ENCODE measurements at regions not wholly inside any gene's neighbourhood (a gene's known extent, or its start where the extent isn't known, plus 50 kb on each side); places are given as distances from the start of the nearest gene placed in this dataset.

DNA sequence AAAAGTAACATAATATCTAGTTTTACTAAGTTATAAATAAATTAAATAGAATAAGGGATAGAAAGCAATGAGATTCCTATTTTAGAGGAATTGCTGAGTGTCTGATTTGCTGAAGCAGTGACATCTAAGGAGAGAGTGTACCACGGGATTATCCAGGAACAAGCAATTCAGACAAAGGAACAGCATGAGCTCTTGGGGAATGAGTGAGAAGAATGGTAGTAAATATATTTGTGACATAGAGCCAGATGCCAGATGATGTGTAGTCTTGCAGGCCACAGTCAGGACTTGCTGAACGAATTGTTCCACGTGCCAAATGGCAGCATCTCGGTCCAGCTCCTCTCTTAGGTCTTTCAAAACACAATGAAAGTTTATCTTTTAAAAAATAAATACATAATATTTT, 339.2 kb downstream of the TENT5A start:
- Histone ChIP-seq H3K4me2 (ENCODE audit: low read length) (no peak overlapping the region), H3K9me3 (ENCODE audit: low read length) (0 out of 2 replicates have a peak, but pooled peaks cover 1% of the 10 kb centered on the region), H4K20me1 (ENCODE audit: insufficient read depth, low read length) (no peaks in the 10 kb centered on the region), H2AFZ (ENCODE audit: low read length) (no peak overlapping the region), H3K27ac (ENCODE audit: low read depth, low read length, poor library complexity, severe bottlenecking) (no peak overlapping the region), H3K36me3 (ENCODE audit: insufficient read depth, low read length) (no peaks in the 10 kb centered on the region), H3K4me1 (ENCODE audit: insufficient read depth, low read length, poor library complexity, severe bottlenecking) (no peaks in the 10 kb centered on the region), H3K79me2 (ENCODE audit: insufficient read depth, low read depth, low read length) (no peaks in the 10 kb centered on the region), H3K9me2 (ENCODE audit: insufficient read depth, low read length) (no peaks in the 10 kb centered on the region), H3K4me3 (ENCODE audit: low read depth, low read length, poor library complexity, severe bottlenecking) (no peak overlapping the region)
- POLR2A ChIA-PET: no interaction called here
- CTCF ChIA-PET (ENCODE audit: unreplicated experiment): no interaction called here
- intact Hi-C loops (cut with micrococcal nuclease; ENCODE audit: unreplicated experiment): no loop called here
- TF ChIP-seq EZH2phosphoT487 (IDR thresholded peaks at IDR 0.05; ENCODE audit: borderline replicate concordance, low read depth, low read length) (no peak), CTCF (conservative IDR thresholded peaks at IDR 0.05; ENCODE audit: low read length) (no peak)
- no peak for DNase-seq (ENCODE audit: low spot score)
- no TSS peak for BruUV-seq (replicated peaks)

DNA sequence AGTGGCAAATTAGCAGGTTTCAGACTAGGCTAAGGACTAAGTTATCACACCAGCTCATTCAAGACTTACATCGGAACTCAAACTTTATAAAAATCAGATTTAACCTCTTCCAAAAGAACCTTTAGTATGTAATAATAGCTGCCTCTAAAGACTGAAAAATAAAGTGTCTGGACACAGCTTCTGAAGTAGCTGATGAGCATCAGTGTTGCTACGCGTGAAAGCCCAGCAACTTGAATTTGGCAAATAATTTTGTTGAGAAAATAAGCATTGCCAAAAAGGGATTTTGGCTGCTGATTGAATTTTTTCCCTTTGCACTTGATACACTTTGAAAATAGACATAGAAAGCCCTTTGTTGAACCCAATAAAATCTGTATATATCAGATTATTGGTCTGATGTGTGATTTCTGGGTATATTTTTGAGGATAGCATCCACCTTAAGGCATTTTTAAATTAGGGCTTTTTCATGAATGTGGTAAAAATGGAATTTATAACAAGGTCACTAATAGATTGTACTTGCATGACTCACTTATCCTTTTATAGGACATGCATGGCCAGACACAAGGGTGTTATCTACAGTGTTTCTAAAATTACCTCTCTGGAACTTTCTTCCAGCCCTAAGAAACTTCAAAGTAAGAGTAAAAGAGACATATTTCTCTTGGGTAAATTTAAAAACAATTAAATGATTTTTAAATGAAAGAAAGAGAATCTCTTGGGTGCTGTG, 350.4 kb downstream of the TENT5A start:
- ChIA-PET POLR2A (no interaction called here), CTCF (ENCODE audit: unreplicated experiment) (no interaction called here)
- Histone ChIP-seq H3K36me3 (ENCODE audit: insufficient read depth, low read length) (no peaks in the 10 kb centered on the region), H3K4me2 (ENCODE audit: low read length) (no peak overlapping the region), H3K79me2 (ENCODE audit: insufficient read depth, low read depth, low read length) (no peaks in the 10 kb centered on the region), H4K20me1 (ENCODE audit: insufficient read depth, low read length) (no peaks in the 10 kb centered on the region), H2AFZ (ENCODE audit: low read length) (no peak overlapping the region), H3K4me3 (ENCODE audit: low read depth, low read length, poor library complexity, severe bottlenecking) (no peak overlapping the region), H3K9me3 (ENCODE audit: low read length) (no peaks in the 10 kb centered on the region), H3K9me2 (ENCODE audit: insufficient read depth, low read length) (no peaks in the 10 kb centered on the region), H3K27ac (ENCODE audit: low read depth, low read length, poor library complexity, severe bottlenecking) (no peak overlapping the region), H3K4me1 (ENCODE audit: insufficient read depth, low read length, poor library complexity, severe bottlenecking) (no peaks in the 10 kb centered on the region)
- TF ChIP-seq CTCF (conservative IDR thresholded peaks at IDR 0.05; ENCODE audit: low read length): no peak
- no peak for TF ChIP-seq EZH2phosphoT487 (IDR thresholded peaks at IDR 0.05; ENCODE audit: borderline replicate concordance, low read depth, low read length)
- intact Hi-C loops (cut with micrococcal nuclease; ENCODE audit: unreplicated experiment): no loop called here
- no peak for DNase-seq (ENCODE audit: low spot score)
- BruUV-seq (replicated peaks): no TSS peak

DNA sequence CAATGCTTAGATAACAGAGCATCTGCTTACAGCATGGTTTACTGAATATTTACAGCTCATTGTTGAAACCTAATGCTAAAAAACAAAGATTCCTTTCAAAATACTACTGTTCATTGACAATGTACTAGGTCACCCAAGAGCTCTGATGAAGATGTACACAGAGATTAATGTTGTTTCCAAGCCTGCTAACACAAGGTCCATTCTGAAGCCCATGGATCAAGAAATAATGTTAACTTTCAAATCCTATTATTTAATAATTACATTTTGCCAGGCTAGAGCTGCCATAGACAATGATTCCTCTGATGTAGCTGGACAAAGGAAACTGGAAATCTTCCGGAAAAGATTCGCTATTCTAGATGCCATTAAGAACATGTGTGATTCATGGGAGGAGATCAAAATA, 355.6 kb downstream of the TENT5A start:
- no peaks in the 10 kb centered on the region for H3K9me2 ChIP-seq (ENCODE audit: insufficient read depth, low read length)
- no peaks in the 10 kb centered on the region for H3K9me3 ChIP-seq (ENCODE audit: low read length)
- DNase-seq (ENCODE audit: low spot score): no peak
- BruUV-seq (replicated peaks): no TSS peak
- POLR2A ChIA-PET: no interaction called here
- CTCF ChIA-PET (ENCODE audit: unreplicated experiment): no interaction called here
- H3K4me2 ChIP-seq (ENCODE audit: low read length): no peak overlapping the region
- H3K4me1 ChIP-seq (ENCODE audit: insufficient read depth, low read length, poor library complexity, severe bottlenecking): no peaks in the 10 kb centered on the region
- no peaks in the 10 kb centered on the region for H4K20me1 ChIP-seq (ENCODE audit: insufficient read depth, low read length)
- no peaks in the 10 kb centered on the region for H3K79me2 ChIP-seq (ENCODE audit: insufficient read depth, low read depth, low read length)
- intact Hi-C loops (cut with micrococcal nuclease; ENCODE audit: unreplicated experiment): no loop called here
- TF ChIP-seq EZH2phosphoT487 (IDR thresholded peaks at IDR 0.05; ENCODE audit: borderline replicate concordance, low read depth, low read length) (no peak), CTCF (conservative IDR thresholded peaks at IDR 0.05; ENCODE audit: low read length) (no peak)
- no peaks in the 10 kb centered on the region for H3K36me3 ChIP-seq (ENCODE audit: insufficient read depth, low read length)
- no peak overlapping the region for H2AFZ ChIP-seq (ENCODE audit: low read length)
- H3K27ac ChIP-seq (ENCODE audit: low read depth, low read length, poor library complexity, severe bottlenecking): no peak overlapping the region
- H3K4me3 ChIP-seq (ENCODE audit: low read depth, low read length, poor library complexity, severe bottlenecking): no peak overlapping the region
